B cell (primary cell): ENCODE measurements at regions not wholly inside any gene's neighbourhood (a gene's known extent, or its start where the extent isn't known, plus 50 kb on each side); places are given as distances from the start of the nearest gene placed in this dataset.

Experiments used
- ATAC-seq: fragments of 200-7000 bp; cut with Tn5 transposase; one replicate; pipeline ENCODE4 v1.10.0; 2021; ENCODE audit warnings: low read depth, mild to moderate bottlenecking, moderate number of reproducible peaks, moderate library complexity
- CTCF ChIA-PET: fragments of 350-600 bp; sonication (Branson Sonifier 250); formaldehyde crosslinking; loops from one replicate; lab custom pipeline; 2021; ENCODE audit warnings: antibody characterized with exemption, inconsistent platforms; lab: Charles Lee
- POLR2A ChIA-PET: fragments of 350-600 bp; sonication (Branson Sonifier 250); formaldehyde crosslinking; loops from one replicate; lab custom pipeline; 2021; ENCODE audit warnings: antibody characterized with exemption; lab: Charles Lee
- DNase-seq: peaks from one replicate; pipeline ENCODE4 v3.0.0; 2013
- H2AFZ ChIP-seq: 2 replicates; pipeline ENCODE4 v1.6.1; 2012; ENCODE audit warnings: mild to moderate bottlenecking, low read depth, low read length; ENCODE audit not compliant: insufficient read depth, poor library complexity, severe bottlenecking
- H3K27ac ChIP-seq, 2 donors: 1 replicate in 1 of 2; 2 replicates in 1 of 2; pipeline ENCODE4 v1.5.1; 2012 to 2013; ENCODE audit warnings: low read length in 2 of 2, mild to moderate bottlenecking in 2 of 2, moderate library complexity in 1 of 2
- H3K27me3 ChIP-seq, 4 experiments: fragments of 200-600 bp in 1 of 4; sonication (generic) in 1 of 4; replicated peaks in 1 of 4; 1 replicate in 2 of 4; 2 replicates in 2 of 4; pipeline versions ENCODE4 v1.6.1 to v1.7.0; 2013 to 2016; ENCODE audit warnings: low read length in 3 of 4, mild to moderate bottlenecking in 2 of 4, mixed read lengths in 1 of 4, moderate library complexity in 1 of 4; ENCODE audit not compliant: insufficient read depth in 4 of 4, control insufficient read depth in 3 of 4; ENCODE audit errors: control extremely low read depth in 1 of 4
- H3K36me3 ChIP-seq, 2 experiments: replicated peaks in 1 of 2; 1 replicate in 1 of 2; 2 replicates in 1 of 2; pipeline versions ENCODE4 v1.6.1 to v1.7.1; 2013; ENCODE audit warnings: low read length in 1 of 2; ENCODE audit not compliant: insufficient read depth in 2 of 2, control insufficient read depth in 1 of 2; ENCODE audit errors: control extremely low read depth in 1 of 2, extremely low read depth in 1 of 2
- H3K4me1 ChIP-seq, 2 donors: fragments of 200-600 bp in 1 of 2; sonication (generic) in 1 of 2; 1 replicate in 1 of 2; 2 replicates in 1 of 2; pipeline versions ENCODE4 v1.5.1 to v1.6.1; 2013 to 2017; ENCODE audit warnings: low read length in 2 of 2; ENCODE audit not compliant: control insufficient read depth in 2 of 2, insufficient read depth in 2 of 2
- H3K4me2 ChIP-seq: replicated peaks from 2 replicates; pipeline ENCODE3; 2012; ENCODE audit warnings: mild to moderate bottlenecking, low read depth, low read length; ENCODE audit not compliant: poor library complexity, severe bottlenecking
- H3K4me3 ChIP-seq, 5 experiments: fragments of 200-600 bp in 1 of 5; sonication (generic) in 1 of 5; 1 replicate in 3 of 5; 2 replicates in 2 of 5; pipeline versions ENCODE4 v1.5.1 to v1.7.0; 2011 to 2016; ENCODE audit warnings: low read length in 4 of 5, mild to moderate bottlenecking in 4 of 5, low read depth in 2 of 5, control low read depth in 1 of 5, moderate library complexity in 1 of 5; ENCODE audit not compliant: insufficient read depth in 1 of 5; ENCODE audit errors: control extremely low read depth in 1 of 5, extremely low read depth in 1 of 5
- H3K79me2 ChIP-seq: fragments of 200-600 bp; sonication (generic); one replicate; pipeline ENCODE4 v1.6.0; 2016; ENCODE audit warnings: low read length; ENCODE audit not compliant: control insufficient read depth, insufficient read depth
- H3K9ac ChIP-seq: fragments of 200-600 bp; sonication (generic); 2 replicates; pipeline ENCODE4 v1.6.1; 2017; ENCODE audit warnings: mild to moderate bottlenecking, low read length, moderate library complexity
- H3K9me3 ChIP-seq, 3 donors: one replicate each; pipeline versions ENCODE4 v1.6.1 to v1.7.1; 2013; ENCODE audit warnings: low read length in 2 of 3; ENCODE audit not compliant: control insufficient read depth in 2 of 3, insufficient read depth in 1 of 3; ENCODE audit errors: control extremely low read depth in 1 of 3
- H4K20me1 ChIP-seq: 2 replicates; pipeline ENCODE4 v1.6.0; 2012; ENCODE audit warnings: mild to moderate bottlenecking, low read length; ENCODE audit not compliant: insufficient read depth, control insufficient read depth, poor library complexity, severe bottlenecking
- H3K27ac Mint-ChIP-seq: one replicate; pipeline ENCODE4 v1.8.0; 2021; ENCODE audit warnings: mixed read lengths
- H3K27me3 Mint-ChIP-seq: one replicate; pipeline ENCODE4 v1.8.0; 2021; ENCODE audit warnings: mixed read lengths
- H3K4me1 Mint-ChIP-seq: one replicate; pipeline ENCODE4 v1.8.0; 2021; ENCODE audit warnings: mixed read lengths
- H3K4me3 Mint-ChIP-seq: one replicate; pipeline ENCODE4 v1.8.0; 2021; ENCODE audit warnings: mixed read lengths
- H3K9me3 Mint-ChIP-seq: one replicate; pipeline ENCODE4 v1.8.0; 2022; ENCODE audit warnings: mixed read lengths; ENCODE audit not compliant: insufficient read depth
- EZH2 ChIP-seq: IDR thresholded peaks from 2 replicates; pipeline ENCODE4 v1.6.1; 2012; ENCODE audit warnings: borderline replicate concordance, low read depth, mild to moderate bottlenecking, moderate library complexity, low read length; ENCODE audit not compliant: insufficient read depth, poor library complexity, severe bottlenecking
- WGBS: methylation state at CpG from one replicate; pipeline ENCODE4 v1.1.5; 2013; ENCODE audit warnings: missing lambda C conversion rate; ENCODE audit not compliant: insufficient coverage; 5-methylcytosine and 5-hydroxymethylcytosine counted together
- intact Hi-C: fragments of 100-400 bp; cut with micrococcal nuclease; formaldehyde crosslinking; loops from one replicate; pipeline ENCODE4 v1.10.0; 2022
- TF ChIP-seq, protein P1 (sequence below): fragments of 200-600 bp; IDR thresholded peaks from one replicate; pipeline ENCODE4 v1.8.0; 2022; ENCODE audit warnings: antibody characterized with exemption, mild to moderate bottlenecking

DNA sequence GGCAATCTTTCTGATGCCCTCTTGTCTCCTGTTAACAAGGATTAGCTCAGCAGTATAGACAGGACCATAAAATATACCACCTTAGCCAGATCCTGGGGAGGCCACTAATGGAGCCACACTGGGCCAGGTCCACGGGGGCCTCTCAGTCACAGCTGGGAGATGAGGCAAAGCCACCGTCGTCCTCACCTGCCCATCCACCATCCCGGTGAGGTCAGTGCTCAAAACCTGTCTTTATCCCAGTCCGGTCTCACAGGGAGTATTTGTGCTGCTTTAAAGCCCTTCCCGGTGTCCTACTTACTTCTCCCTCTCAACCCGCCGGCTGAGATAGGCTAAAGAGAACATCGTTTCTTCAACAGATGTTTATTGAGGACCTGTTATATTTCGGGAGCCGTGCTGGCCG is 104.3 kb downstream of the EDN3 start:
- H3K27me3 ChIP-seq: peaks cover 0 to 46% (median 26%) of the 10 kb centered on the region in 4 experiments
- ATAC-seq (no peak), DNase-seq (no peak)
- no peak overlapping the region for H3K4me3 ChIP-seq
- H3K9ac ChIP-seq: no peak overlapping the region
- TF ChIP-seq, protein P1, sequence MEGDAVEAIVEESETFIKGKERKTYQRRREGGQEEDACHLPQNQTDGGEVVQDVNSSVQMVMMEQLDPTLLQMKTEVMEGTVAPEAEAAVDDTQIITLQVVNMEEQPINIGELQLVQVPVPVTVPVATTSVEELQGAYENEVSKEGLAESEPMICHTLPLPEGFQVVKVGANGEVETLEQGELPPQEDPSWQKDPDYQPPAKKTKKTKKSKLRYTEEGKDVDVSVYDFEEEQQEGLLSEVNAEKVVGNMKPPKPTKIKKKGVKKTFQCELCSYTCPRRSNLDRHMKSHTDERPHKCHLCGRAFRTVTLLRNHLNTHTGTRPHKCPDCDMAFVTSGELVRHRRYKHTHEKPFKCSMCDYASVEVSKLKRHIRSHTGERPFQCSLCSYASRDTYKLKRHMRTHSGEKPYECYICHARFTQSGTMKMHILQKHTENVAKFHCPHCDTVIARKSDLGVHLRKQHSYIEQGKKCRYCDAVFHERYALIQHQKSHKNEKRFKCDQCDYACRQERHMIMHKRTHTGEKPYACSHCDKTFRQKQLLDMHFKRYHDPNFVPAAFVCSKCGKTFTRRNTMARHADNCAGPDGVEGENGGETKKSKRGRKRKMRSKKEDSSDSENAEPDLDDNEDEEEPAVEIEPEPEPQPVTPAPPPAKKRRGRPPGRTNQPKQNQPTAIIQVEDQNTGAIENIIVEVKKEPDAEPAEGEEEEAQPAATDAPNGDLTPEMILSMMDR: no peak
- no peak for TF ChIP-seq EZH2
- H3K27ac ChIP-seq: no peak overlapping the region
- CTCF ChIA-PET: interaction anchor here (1.1 kb wide), 1 partner anchor 534 kb away, joined by 5 read pairs; no protein-coding TSS in a partner anchor
- no peaks in the 10 kb centered on the region for H4K20me1 ChIP-seq
- H3K4me3 Mint-ChIP-seq: no peak overlapping the region
- POLR2A ChIA-PET: no interaction called here
- no peaks in the 10 kb centered on the region for H3K9me3 Mint-ChIP-seq
- no peak overlapping the region for H3K27ac Mint-ChIP-seq
- H3K4me2 ChIP-seq: no peak overlapping the region
- H3K27me3 Mint-ChIP-seq: peaks cover 34% of the 10 kb centered on the region
- no peak overlapping the region for H2AFZ ChIP-seq
- peaks cover 18 to 20% of the 10 kb centered on the region in 2 donors for H3K4me1 ChIP-seq
- H3K79me2 ChIP-seq: no peaks in the 10 kb centered on the region
- H3K9me3 ChIP-seq: peaks cover 0 to 10% (median 0%) of the 10 kb centered on the region in 3 donors
- 72% methylated on average over 5 of the region's 12 CpGs for WGBS
- peaks cover 5% of the 10 kb centered on the region for H3K4me1 Mint-ChIP-seq
- no peaks in the 10 kb centered on the region for H3K36me3 ChIP-seq
- intact Hi-C loops: loop anchor here (10.0 kb wide), 2 partner anchors 180 to 350 kb away; no protein-coding TSS in a partner anchor

DNA sequence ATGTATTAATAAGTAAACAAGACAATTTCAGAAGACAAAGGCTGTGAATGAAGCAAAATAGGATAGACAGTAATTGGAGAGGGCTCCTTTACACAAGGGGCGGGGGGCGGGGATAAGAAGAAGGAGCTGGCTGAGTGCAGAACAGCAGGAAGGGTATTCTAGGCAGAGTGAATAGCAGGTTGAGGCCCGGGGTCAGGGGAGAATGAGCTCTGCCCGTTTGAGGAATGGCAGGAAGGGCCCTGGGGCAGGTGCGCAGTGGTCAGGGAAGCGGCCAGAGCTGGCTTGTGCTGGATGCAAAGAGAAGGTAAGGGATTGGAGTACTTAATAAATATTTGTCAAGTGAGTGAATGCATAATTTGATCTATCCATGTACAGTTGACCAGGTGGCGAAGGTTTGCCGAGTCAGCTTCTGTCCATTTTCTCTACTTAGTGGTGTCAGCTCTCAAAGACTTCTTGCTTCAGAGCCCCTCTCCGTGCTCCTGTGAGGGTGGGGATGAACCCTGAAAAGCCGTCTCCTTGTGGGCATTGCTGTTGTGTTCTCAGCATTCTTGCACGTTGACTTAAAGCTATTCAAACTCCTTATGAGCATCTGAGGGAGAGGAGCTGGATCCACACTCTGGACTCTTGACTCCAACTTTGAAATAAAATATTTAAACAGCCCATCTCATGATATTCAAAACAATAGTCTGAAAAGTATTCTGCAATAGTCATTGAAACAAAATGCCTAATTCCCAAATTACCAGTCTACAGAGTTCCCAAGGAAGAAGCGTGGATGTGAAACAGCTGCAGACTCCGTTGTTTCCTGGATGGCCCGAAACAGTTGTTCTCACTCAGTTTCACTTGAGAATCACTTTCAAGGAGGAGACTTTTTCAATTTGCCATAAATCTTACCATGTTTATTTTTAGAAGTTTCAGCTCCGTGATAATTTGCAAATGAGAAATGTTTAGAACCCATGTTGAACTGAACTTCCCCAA is 105.1 kb downstream of the EDN3 start:
- Histone ChIP-seq H3K4me2 (no peak overlapping the region), H3K4me1 (peaks cover 18 to 20% of the 10 kb centered on the region in 2 donors), H3K79me2 (no peaks in the 10 kb centered on the region), H3K9me3 (peaks cover 0 to 10% (median 0%) of the 10 kb centered on the region in 3 donors), H3K4me3 (no peak overlapping the region), H4K20me1 (no peaks in the 10 kb centered on the region), H3K36me3 (no peaks in the 10 kb centered on the region), H2AFZ (no peak overlapping the region), H3K9ac (no peak overlapping the region), H3K27me3 (peaks cover 0 to 46% (median 26%) of the 10 kb centered on the region in 4 experiments), H3K27ac (no peak overlapping the region)
- peaks cover 38% of the 10 kb centered on the region for H3K27me3 Mint-ChIP-seq
- no peak overlapping the region for H3K27ac Mint-ChIP-seq
- TF ChIP-seq EZH2: no peak
- TF ChIP-seq, protein P1: no peak
- POLR2A ChIA-PET: no interaction called here
- ATAC-seq: no peak
- intact Hi-C loops: loop anchor here (10.0 kb wide), 2 partner anchors 181 to 351 kb away; no protein-coding TSS in a partner anchor
- H3K4me1 Mint-ChIP-seq: peaks cover 5% of the 10 kb centered on the region
- no peaks in the 10 kb centered on the region for H3K9me3 Mint-ChIP-seq
- no peak overlapping the region for H3K4me3 Mint-ChIP-seq
- DNase-seq: no peak
- CTCF ChIA-PET: interaction anchor here (1.4 to 1.6 kb wide), 2 partner anchors 16 to 541 kb away, joined by 3 read pairs; no protein-coding TSS in a partner anchor
- 75% methylated on average over 10 of the region's 15 CpGs for WGBS
